Activated naive CD8-positive, alpha-beta T cell treated with anti-CD3 and anti-CD28 coated beads, Interleukin-2, amount 50 U/mL, for 24 hours (primary cell): ENCODE measurements at regions not wholly inside any gene's neighbourhood (a gene's known extent, or its start where the extent isn't known, plus 50 kb on each side); places are given as distances from the start of the nearest gene placed in this dataset.
"Not testable (repeated sequence)": the region's sequence is repeated elsewhere in the genome, so short reads cannot be mapped to it uniquely, and the experiment has no call there.

ENCODE experiments used
- ATAC-seq: fragments of 150-1000 bp; cut with Tn5 transposase; one replicate; pipeline ENCODE4 v1.10.0; 2021
- DNase-seq: peaks from one replicate; pipeline ENCODE4 v3.0.0; 2021
- H3K27ac Mint-ChIP-seq: one replicate; pipeline ENCODE4 v1.8.0; 2021; ENCODE audit warnings: mild to moderate bottlenecking, mixed read lengths
- H3K27me3 Mint-ChIP-seq: one replicate; pipeline ENCODE4 v1.8.0; 2021; ENCODE audit warnings: mixed read lengths
- H3K36me3 Mint-ChIP-seq: one replicate; pipeline ENCODE4 v1.8.0; 2021; ENCODE audit warnings: low read depth, mixed read lengths
- H3K4me1 Mint-ChIP-seq: one replicate; pipeline ENCODE4 v1.8.0; 2021; ENCODE audit warnings: mixed read lengths
- H3K4me3 Mint-ChIP-seq: one replicate; pipeline ENCODE4 v1.8.0; 2021; ENCODE audit warnings: mild to moderate bottlenecking, moderate library complexity, mixed read lengths
- H3K9me3 Mint-ChIP-seq: one replicate; pipeline ENCODE4 v1.8.0; 2021; ENCODE audit warnings: mixed read lengths

GRCh38 chr5:116861666-116862065, 287.0 kb upstream of the SEMA6A start:
- Mint-ChIP-seq H3K27me3 (peaks cover 1% of the 10 kb centered on the region), H3K27ac (no peak overlapping the region), H3K9me3 (no peaks in the 10 kb centered on the region), H3K4me3 (no peak overlapping the region), H3K36me3 (no peaks in the 10 kb centered on the region), H3K4me1 (no peaks in the 10 kb centered on the region)
- DNase-seq (no peak), ATAC-seq (no peak)

- no peak for DNase-seq
- peaks cover 1% of the 10 kb centered on the region for H3K27me3 Mint-ChIP-seq
- H3K4me3 Mint-ChIP-seq: no peak overlapping the region
- H3K9me3 Mint-ChIP-seq: no peaks in the 10 kb centered on the region
- ATAC-seq: no peak
- H3K4me1 Mint-ChIP-seq: no peaks in the 10 kb centered on the region
- H3K36me3 Mint-ChIP-seq: no peaks in the 10 kb centered on the region
- H3K27ac Mint-ChIP-seq: no peak overlapping the region
These were observed 286.5 kb upstream of the SEMA6A start for GRCh38 chr5:116861097-116861496.

GRCh38 chr5:116859666-116860320, 285.2 kb upstream of the SEMA6A start:
- no peaks in the 10 kb centered on the region for H3K4me1 Mint-ChIP-seq
- H3K27me3 Mint-ChIP-seq: peaks cover 1% of the 10 kb centered on the region
- no peak overlapping the region for H3K4me3 Mint-ChIP-seq
- no peaks in the 10 kb centered on the region for H3K36me3 Mint-ChIP-seq
- no peak overlapping the region for H3K27ac Mint-ChIP-seq
- ATAC-seq (no peak), DNase-seq (no peak)
- no peaks in the 10 kb centered on the region for H3K9me3 Mint-ChIP-seq

- Mint-ChIP-seq H3K27ac (no peak overlapping the region), H3K27me3 (peaks cover 1% of the 10 kb centered on the region), H3K36me3 (no peaks in the 10 kb centered on the region), H3K9me3 (no peaks in the 10 kb centered on the region), H3K4me1 (no peaks in the 10 kb centered on the region), H3K4me3 (no peak overlapping the region)
- no peak for DNase-seq
- no peak for ATAC-seq
These were observed 284.2 kb upstream of the SEMA6A start for GRCh38 chr5:116858705-116859333.

GRCh38 chr5:116858020-116858419, 283.4 kb upstream of the SEMA6A start:
- not testable (repeated sequence) for H3K4me1 Mint-ChIP-seq, DNase-seq, H3K36me3 Mint-ChIP-seq, H3K27ac Mint-ChIP-seq, H3K9me3 Mint-ChIP-seq, ATAC-seq, H3K4me3 Mint-ChIP-seq, H3K27me3 Mint-ChIP-seq

- Mint-ChIP-seq H3K4me1 (no peaks in the 10 kb centered on the region), H3K27ac (no peak overlapping the region), H3K9me3 (no peaks in the 10 kb centered on the region), H3K36me3 (no peaks in the 10 kb centered on the region), H3K27me3 (peaks cover 2% of the 10 kb centered on the region), H3K4me3 (no peak overlapping the region)
- no peak for ATAC-seq
- DNase-seq: no peak
These were observed 281.6 kb upstream of the SEMA6A start for GRCh38 chr5:116856271-116856670.

- Mint-ChIP-seq H3K4me1 (no peaks in the 10 kb centered on the region), H3K36me3 (no peaks in the 10 kb centered on the region), H3K27me3 (peaks cover 2% of the 10 kb centered on the region), H3K4me3 (no peak overlapping the region), H3K9me3 (no peaks in the 10 kb centered on the region), H3K27ac (no peak overlapping the region)
- no peak for ATAC-seq
- no peak for DNase-seq
These were observed 279.4 kb upstream of the SEMA6A start for GRCh38 chr5:116853992-116854391.

GRCh38 chr5:116848954-116849581, 274.4 kb upstream of the SEMA6A start:
- ATAC-seq (no peak), DNase-seq (no peak)
- Mint-ChIP-seq H3K4me1 (no peaks in the 10 kb centered on the region), H3K36me3 (no peaks in the 10 kb centered on the region), H3K27me3 (peaks cover 2% of the 10 kb centered on the region), H3K9me3 (no peaks in the 10 kb centered on the region), H3K4me3 (no peak overlapping the region), H3K27ac (no peak overlapping the region)

GRCh38 chr5:116847960-116848359, 273.3 kb upstream of the SEMA6A start:
- ATAC-seq: no peak
- no peak overlapping the region for H3K4me3 Mint-ChIP-seq

GRCh38 chr5:116844015-116844414, 269.4 kb upstream of the SEMA6A start:
- no peak overlapping the region for H3K27ac Mint-ChIP-seq
- H3K4me1 Mint-ChIP-seq: no peaks in the 10 kb centered on the region
- no peaks in the 10 kb centered on the region for H3K27me3 Mint-ChIP-seq
- DNase-seq (no peak), ATAC-seq (no peak)
- H3K4me3 Mint-ChIP-seq: no peak overlapping the region
- H3K9me3 Mint-ChIP-seq: peaks cover 4% of the 10 kb centered on the region
- H3K36me3 Mint-ChIP-seq: no peaks in the 10 kb centered on the region

More at GRCh38 chr5:116847960-116848359, 273.3 kb upstream of the SEMA6A start:
- DNase-seq: no peak
- Mint-ChIP-seq H3K36me3 (no peaks in the 10 kb centered on the region), H3K9me3 (no peaks in the 10 kb centered on the region), H3K27ac (no peak overlapping the region), H3K4me1 (no peaks in the 10 kb centered on the region), H3K27me3 (no peaks in the 10 kb centered on the region)

GRCh38 chr5:116842514-116842961, 267.9 kb upstream of the SEMA6A start:
- Mint-ChIP-seq H3K4me3 (no peak overlapping the region), H3K27ac (no peak overlapping the region), H3K9me3 (peaks cover 4% of the 10 kb centered on the region), H3K27me3 (no peaks in the 10 kb centered on the region), H3K36me3 (no peaks in the 10 kb centered on the region), H3K4me1 (no peaks in the 10 kb centered on the region)
- DNase-seq: no peak
- no peak for ATAC-seq

GRCh38 chr5:116841734-116842133, 267.1 kb upstream of the SEMA6A start:
- H3K4me3 Mint-ChIP-seq: no peak overlapping the region
- H3K9me3 Mint-ChIP-seq: peaks cover 4% of the 10 kb centered on the region
- no peak overlapping the region for H3K27ac Mint-ChIP-seq
- H3K27me3 Mint-ChIP-seq: no peaks in the 10 kb centered on the region
- no peaks in the 10 kb centered on the region for H3K36me3 Mint-ChIP-seq
- DNase-seq (no peak), ATAC-seq (no peak)
- H3K4me1 Mint-ChIP-seq: no peaks in the 10 kb centered on the region

- H3K27ac Mint-ChIP-seq: no peak overlapping the region
- H3K36me3 Mint-ChIP-seq: no peaks in the 10 kb centered on the region
- H3K4me1 Mint-ChIP-seq: no peaks in the 10 kb centered on the region
- H3K4me3 Mint-ChIP-seq: no peak overlapping the region
- peaks cover 4% of the 10 kb centered on the region for H3K9me3 Mint-ChIP-seq
- ATAC-seq: no peak
- no peaks in the 10 kb centered on the region for H3K27me3 Mint-ChIP-seq
- no peak for DNase-seq
These were observed 263.5 kb upstream of the SEMA6A start for GRCh38 chr5:116838011-116838536.

- H3K36me3 Mint-ChIP-seq: no peaks in the 10 kb centered on the region
- no peak overlapping the region for H3K27ac Mint-ChIP-seq
- H3K27me3 Mint-ChIP-seq: no peaks in the 10 kb centered on the region
- ATAC-seq (no peak), DNase-seq (no peak)
- no peak overlapping the region for H3K4me3 Mint-ChIP-seq
- no peaks in the 10 kb centered on the region for H3K4me1 Mint-ChIP-seq
- H3K9me3 Mint-ChIP-seq: no peaks in the 10 kb centered on the region
These were observed 260.3 kb upstream of the SEMA6A start for GRCh38 chr5:116834796-116835515.
